GOT3 (cell line): ENCODE measurements at regions not wholly inside any gene's neighbourhood (a gene's known extent, or its start where the extent isn't known, plus 50 kb on each side); places are given as distances from the start of the nearest gene placed in this dataset.

Experiments
- DNase-seq: peaks from one replicate; lab custom pipeline; 2025; ENCODE audit warnings: mixed read lengths; lab: John Stamatoyannopoulos, UW

DNA sequence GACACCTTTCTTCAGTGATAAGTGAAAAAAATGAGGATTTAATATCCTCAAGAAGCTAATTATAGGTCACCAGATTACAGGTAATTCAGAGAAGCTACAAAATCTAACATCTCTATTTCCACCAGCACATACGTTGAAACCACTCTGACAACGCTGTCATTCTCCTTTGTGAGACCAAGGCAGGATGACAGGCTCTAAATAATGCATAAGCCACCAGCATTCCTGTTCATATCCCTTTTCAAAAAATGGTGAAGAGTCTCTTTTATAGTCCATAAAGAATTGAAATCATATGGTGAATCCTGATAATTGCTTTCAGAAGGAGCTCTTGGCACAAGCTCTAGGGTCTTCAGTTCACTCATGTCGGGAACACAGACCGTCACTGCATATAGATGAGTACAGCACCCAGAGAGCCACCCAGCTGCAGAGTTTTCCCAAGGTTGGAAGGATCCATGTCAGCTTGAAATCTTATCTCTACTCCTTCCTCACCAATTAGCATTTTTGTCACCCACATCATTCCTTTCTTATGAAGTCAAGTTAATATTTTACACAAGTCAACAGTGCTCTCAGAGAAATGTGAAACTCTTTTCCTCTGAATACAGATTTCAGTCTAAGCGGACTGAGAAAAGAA, 431.4 kb downstream of the TBC1D4 start:
- no peak for DNase-seq

DNA sequence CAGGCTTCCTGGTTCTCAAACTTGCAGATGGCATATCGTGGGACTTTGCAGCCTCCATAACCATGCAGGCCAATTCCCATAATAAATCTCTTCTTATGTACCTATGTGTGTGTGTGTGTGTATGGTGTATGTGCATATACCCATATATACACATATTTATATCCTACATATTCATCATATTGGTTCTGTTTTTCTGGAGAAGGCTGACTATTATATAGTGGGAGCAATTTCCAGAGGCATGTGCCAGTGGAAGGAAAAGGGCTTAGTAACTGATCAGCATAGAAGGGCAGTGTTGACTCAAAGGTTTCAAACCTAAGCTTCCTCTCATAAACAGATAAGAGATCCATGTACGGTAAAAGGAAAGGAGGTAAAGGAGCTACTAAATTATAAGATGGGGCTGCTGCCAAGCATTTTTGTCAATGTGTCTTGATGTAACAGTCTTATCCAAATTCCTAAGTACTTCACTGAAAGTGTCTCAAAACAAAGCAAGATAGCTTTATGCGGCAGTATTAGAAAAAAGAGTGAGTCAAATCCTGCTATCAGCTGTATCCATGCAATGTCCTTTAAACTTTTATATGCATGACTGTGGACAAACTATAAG, 432.1 kb downstream of the TBC1D4 start:
- no peak for DNase-seq

DNA sequence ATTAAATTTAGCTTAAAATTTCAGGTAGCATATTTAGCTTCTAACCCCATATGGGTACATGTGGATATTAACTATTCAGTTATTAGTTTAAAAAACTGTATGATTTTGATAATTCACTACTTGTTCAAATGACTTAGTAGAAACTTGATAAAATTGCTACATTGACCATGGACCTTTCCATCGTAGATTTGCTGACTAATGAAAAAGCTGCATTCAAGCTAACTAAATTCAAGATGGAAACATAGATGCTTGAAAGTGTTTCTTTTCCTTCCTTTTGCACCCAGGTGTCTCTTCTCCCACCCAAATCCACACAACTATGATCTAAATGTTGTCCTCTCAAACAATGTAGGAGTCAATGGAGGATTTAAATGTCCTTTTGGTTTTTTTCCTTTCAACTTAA, 439.2 kb downstream of the TBC1D4 start:
- DNase-seq, result no peak

DNA sequence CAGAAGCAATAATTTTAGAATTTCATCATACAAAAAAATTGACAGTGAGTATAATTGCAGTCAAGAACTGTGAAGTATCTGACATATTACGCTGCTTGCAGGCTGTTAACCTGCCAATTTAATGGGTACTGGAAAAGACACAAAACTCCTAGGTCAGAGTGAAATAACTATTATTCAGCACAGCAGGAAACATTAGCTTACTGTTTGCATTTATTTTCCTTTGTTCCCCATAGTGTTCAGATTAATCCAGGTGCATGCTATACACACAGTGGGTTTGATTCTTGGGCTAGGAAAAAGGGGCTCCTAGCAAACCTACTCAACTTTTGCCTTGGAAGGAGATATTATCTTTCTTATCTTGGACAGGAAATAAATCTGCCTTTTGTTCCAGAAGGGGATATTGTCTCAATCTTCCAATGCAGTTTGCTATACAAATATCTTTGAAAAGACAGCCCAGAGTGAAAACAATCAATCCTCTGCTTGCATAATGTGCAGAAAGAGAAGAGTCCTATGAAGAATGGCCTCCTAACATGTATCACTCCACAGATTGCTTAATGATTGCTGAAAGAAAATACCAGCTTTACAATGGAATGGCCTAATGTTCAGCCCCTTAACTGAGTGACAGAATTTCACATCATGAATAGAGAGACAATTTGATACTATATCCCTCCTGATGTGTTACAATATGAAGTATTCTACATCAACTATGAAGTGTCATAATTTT, 443.4 kb downstream of the TBC1D4 start:
- no peak for DNase-seq

DNA sequence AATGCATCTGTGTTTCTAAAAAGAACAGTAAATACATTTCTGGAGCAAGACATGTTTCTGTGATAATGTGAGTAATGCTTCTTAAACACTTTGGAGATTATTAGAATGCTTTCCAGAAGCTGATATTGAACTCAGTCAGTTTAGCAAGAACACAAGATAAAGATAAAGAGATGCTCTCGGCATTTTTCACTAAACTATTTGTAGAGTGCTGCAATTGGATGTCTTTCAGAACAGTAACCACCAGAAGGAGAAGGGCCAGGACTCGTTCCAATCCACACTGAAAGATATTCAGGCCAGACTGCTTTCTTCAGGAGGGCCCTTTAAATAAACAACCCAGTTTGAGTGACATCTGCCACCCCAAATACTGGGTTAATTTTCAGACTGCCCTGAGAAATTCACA, 456.0 kb downstream of the TBC1D4 start:
- no peak for DNase-seq

DNA sequence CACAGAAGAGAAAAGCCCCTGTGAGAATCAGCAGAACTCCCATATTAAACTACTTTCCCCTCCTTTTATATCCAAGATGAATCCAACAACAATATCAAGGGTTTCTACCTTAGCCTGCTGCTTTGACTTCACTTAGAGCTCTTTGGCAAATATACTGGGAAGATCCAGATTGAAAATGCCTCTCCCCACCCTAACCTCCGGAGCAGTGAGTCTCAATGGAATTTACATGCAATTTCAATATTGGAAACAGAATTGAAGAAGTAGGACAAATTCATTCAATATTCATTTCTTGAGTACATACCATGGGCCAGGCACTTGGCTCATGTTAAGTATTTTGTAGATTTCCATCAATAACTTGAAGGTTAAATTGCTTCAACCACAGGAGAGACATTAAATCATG, 457.4 kb downstream of the TBC1D4 start:
- DNase-seq, result no peak

DNA sequence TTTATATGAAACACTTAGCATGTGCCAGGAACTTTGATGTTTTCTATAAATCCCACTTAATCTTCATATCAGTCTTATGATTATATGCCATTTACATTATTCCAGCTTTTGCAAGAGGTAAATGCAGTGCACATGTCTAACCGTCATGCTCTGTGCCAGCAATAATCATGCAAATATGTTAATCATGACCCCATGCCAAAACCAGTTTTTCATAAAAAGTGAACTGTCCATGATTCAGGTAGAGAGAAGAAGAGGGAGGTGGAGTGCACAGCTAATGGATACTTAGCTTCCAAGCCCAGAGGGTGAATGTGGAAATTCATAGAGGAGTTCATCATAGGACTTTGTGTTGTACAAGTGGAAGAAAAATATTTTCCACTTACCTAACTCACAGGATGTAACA, 458.4 kb downstream of the TBC1D4 start:
- DNase-seq, result no peak

- no peak for DNase-seq
These were observed 460.8 kb downstream of the TBC1D4 start for GRCh38 chr13:75021151-75021550.

DNA sequence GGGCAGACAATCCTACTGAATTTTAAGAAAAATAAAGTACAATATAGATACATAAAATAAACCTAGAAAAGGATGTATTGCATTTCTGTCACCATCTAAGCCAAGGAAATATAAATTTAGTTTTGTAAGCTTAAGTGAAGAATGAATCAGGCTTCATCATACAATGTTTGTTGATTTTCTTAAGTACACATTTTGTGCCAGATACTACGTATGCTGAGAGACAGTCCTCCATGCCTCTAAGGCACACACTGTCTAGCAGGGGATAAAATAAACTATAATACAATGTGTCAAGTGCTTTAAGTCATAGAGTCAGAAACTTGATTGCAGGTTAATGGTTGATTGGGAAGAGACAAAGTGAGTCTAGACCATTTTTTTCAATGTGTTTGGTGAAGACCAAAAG, 465.7 kb downstream of the TBC1D4 start:
- no peak for DNase-seq

GRCh38 chr13:75013818-75014217, 468.2 kb downstream of the TBC1D4 start:
- no peak for DNase-seq

DNA sequence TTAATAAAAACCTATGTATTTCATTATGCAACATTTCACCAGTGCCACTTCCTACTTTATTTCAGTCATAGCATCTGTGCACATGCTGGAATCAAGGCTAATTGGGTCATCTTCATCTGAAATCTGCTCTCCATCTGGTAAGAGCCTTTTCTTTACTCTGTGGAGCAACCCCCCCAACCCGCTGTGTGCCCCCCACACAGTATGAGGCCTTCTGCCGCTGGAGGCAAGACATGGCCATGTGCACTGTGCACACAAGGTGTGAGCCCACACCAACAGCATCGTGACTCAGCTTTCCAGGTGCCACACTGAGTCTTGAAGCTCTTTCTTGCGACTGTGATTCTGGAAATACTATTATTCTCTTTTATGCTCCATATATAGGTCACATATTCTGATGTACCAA, 471.0 kb downstream of the TBC1D4 start:
- no peak for DNase-seq

DNA sequence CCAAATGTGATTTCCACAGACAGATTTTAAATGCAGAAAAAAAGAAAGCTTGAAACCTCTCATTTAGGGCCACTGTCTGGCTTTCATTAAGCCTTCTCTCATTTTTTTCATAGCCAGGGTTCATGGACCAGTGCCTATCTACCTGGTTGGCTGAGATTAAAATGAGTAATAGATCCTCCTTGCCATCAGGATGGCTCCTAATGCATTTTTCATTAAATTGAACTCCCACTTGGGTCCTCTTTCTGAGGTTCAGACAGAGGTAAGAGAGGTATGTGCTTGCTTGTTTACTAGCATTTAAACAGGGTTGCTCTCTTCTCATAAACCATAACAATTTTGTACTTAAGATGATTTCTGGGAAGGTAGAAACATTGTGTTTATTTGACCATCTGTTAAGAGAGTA, 473.0 kb downstream of the TBC1D4 start:
- no peak for DNase-seq

DNA sequence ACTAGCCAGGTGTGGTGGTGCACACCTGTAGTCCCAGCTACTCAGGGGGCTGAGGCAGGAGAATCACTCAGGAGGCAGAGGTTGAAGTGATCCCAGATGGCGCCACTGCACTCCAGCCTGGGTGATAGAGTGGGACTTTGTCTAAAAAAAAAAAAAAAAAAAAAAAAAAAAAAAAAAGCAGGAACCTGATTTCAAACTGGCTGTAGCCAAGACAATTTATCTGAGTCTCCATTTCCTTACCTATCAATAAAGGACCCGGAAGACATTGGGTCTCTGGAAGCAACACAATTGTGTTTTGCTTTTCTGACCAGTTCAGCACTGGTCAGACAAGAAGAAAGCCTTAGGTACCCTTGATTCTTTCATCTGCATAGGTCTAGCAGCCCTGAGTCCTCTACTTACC, 491.0 kb downstream of the TBC1D4 start:
- DNase-seq, result no peak

- no peak for DNase-seq
These were observed 494.8 kb downstream of the TBC1D4 start for GRCh38 chr13:74987124-74987690.

GRCh38 chr13:74986609-74987008, 495.4 kb downstream of the TBC1D4 start:
- DNase-seq, result no peak

DNA sequence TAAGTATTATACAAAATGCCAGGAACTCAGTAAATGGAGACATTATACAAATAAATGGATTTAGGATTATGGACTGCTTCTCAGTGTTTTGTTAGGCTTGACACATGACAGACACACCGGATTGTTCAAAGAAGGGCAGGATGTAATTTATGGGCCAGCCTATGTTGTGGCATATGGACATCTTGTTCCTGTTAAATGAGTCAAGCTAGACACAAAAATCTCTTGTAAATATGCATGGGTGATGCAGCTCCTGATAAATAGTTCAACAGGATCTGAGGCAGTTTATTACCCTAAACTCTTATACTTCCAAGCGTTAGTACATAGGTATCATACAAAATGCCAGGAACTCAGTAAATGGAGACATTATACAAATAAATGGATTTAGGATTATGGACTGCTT, 502.3 kb downstream of the TBC1D4 start:
- DNase-seq, result no peak

DNA sequence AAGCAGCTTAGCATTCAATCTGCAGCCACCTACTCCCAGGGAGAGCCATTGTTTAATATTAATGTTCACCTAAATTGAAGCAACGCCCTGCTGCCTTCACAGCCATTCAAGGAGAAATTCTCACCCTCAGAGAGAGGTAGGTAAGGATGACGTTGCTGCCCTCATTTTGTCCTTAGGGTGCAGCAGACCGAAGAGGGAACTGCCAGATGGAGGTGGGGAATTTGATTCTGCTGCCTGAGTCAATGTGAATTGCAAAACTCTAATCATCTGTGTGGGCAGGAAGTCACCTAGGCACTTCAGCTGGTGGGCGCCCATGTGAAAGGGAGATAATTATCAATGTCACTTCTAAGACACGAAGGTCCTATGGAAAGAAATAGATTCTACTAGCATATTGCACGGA, 503.4 kb downstream of the TBC1D4 start:
- no peak for DNase-seq

DNA sequence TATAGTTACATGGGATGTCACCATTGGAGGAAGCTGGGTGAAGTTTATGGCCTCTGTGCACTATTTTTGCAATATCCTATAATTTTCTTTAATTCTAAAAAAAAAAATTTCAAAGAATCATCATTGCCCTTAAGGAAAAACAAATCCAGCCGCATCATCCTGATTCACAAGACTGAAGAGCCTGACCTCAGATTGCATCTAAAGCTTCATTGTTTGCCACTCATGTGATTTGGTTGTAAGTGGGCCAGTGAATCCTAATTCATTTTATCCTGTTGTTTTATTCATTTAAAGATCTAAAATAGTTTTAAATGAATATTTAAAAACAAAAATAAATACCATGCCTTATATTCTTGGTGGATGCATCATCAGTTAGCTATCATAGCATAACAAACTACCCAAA, 504.5 kb downstream of the TBC1D4 start:
- no peak for DNase-seq

DNA sequence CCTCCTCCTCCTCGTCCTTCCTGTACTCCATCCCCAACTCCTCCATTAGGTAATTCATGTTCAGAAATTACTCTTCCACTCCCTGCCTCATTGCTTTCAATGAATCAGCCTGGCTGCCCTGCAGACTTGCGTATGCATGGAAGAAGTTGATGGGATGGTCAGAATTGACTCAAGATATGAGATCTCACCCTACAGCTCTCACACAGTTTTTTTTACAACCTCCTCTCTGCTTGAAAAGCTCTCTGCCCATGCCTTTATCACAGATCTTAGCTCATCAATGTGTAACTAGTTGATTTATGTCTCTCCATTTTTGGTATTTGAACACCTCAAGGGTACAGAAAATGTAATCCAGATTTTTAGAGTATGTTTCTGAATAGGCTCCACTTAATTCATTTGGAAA, 506.9 kb downstream of the TBC1D4 start:
- DNase-seq, result no peak

DNA sequence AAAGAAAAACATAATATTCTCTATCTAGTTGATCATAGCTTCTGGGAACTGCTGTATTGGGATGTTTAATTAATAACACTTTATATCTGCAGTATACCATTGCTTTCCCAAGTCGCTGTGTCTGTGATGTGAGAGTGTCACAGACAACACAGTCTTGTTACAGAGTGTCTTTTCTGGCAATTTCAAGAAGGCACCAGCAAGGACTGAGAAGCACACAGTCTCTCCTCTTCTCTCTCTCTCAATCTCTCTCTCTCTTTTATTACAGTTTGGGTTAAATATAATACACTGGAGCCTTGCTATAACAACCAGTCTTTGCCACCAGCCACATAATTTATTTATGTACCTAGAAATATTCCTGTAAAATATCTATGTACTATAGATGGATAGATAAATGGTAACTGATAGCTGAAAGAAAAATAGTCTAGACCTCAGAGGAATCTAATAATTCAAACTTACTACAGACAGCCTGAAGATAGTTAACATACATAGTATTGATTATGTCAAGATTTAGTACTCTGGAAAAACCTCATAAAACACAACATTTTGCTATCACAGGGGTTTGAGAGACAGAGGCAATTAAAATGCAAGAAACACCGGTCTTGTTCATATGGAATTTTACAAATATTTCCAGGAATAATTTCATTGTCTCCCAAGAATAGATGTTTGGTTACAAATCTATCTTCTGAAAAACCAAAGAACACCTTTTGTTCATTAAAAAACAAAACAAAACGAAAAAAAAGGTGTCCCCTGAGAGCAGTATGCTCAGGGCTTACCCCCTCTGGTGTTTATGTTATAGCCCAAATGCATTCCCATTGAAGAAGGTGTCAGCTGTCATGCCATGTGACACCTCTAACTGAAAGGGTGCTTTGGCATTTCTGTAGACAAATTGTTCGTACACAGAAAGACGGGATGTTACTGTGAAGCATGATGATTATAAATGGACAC, 507.8 kb downstream of the TBC1D4 start:
- no peak for DNase-seq

DNA sequence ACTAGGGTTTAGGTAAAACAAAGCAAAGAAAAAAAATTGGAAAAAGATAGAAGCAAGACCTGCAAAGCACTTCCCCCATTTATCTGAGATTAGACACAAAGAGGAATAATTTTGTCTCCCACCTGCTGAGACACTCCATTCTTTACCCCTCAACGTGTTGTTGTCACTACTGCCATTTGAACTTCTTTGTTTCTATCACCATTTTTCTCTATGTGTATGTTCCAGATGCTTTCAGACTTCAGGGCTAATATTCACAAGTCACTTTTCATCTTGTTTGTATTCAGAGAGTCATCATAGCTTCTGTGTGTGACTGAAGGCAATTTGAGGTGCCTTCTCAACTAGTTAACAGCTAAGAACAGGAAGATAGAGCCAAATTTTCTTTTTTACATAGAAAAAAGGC, 512.5 kb downstream of the TBC1D4 start:
- no peak for DNase-seq

DNA sequence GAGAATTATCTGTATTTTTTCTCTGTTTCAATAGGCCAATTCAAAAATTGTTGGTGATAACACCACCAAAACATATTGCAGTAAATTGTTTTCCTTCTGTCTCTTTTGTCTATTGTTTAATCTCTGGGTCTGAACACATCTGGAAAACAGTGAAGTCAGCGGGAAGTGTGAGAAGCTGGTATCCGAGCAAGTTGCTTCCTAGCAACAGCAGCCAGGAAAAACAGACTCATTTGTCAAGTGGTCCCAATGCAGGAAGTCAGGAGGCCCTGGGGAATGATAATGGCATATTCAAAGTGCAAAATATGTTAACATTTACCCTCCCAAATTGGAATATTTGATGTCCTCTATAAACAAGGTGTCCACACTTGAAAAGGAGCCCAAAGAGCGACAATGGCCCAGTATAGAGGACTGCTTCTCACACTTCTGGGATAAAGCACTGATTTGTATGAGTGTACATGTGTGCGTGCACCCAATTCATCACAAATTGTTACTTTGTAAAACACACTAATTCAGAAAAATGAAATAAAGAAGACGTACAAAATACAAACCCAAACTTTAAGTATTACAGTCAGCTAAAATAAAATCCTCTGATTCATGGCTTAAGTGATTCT, 515.0 kb downstream of the TBC1D4 start:
- no peak for DNase-seq
